Panc1 (cell line): ENCODE measurements at regions not wholly inside any gene's neighbourhood (a gene's known extent, or its start where the extent isn't known, plus 50 kb on each side); places are given as distances from the start of the nearest gene placed in this dataset.

Source experiments
- ATAC-seq: fragments of 200-7000 bp; cut with Tn5 transposase; 2 replicates; pipeline ENCODE4 v1.9.1; 2020; ENCODE audit warnings: mild to moderate bottlenecking, moderate library complexity
- BruUV-seq: library from RNA; stranded (reverse); fragments of 400-500 nt; replicated peaks from 2 replicates; lab custom pipeline; 2021; lab: Mats Ljungman, UMichigan
- CTCF ChIA-PET: fragments of 300-600 bp; sonication (Branson Sonifier 250); formaldehyde crosslinking; loops from one replicate; lab custom pipeline; 2022; ENCODE audit warnings: antibody characterized with exemption; lab: Charles Lee
- POLR2A ChIA-PET: fragments of 300-600 bp; sonication (Branson Sonifier 250); formaldehyde crosslinking; loops from one replicate; lab custom pipeline; 2022; ENCODE audit warnings: antibody characterized with exemption; lab: Charles Lee
- DNase-seq: peaks from one replicate; pipeline ENCODE4 v3.0.0-alpha.2; 2010; ENCODE audit warnings: low read depth, low spot score
- H3K27ac ChIP-seq: 2 replicates; pipeline ENCODE4 v1.5.1; 2011; ENCODE audit warnings: mild to moderate bottlenecking, low read length, inconsistent platforms
- H3K27me3 ChIP-seq: fragments of 200-500 bp; sonication (Bioruptor generic); 2 replicates; pipeline ENCODE4 v1.6.0; 2014; ENCODE audit warnings: low read length, inconsistent platforms; ENCODE audit not compliant: control insufficient read depth, insufficient read depth
- H3K36me3 ChIP-seq: fragments of 200-500 bp; sonication (Bioruptor generic); 2 replicates; pipeline ENCODE4 v1.5.1; 2014; ENCODE audit warnings: inconsistent platforms, mild to moderate bottlenecking, low read length, moderate library complexity; ENCODE audit not compliant: control insufficient read depth, insufficient read depth
- H3K4me1 ChIP-seq: 2 replicates; pipeline ENCODE4 v1.5.1; 2011; ENCODE audit warnings: inconsistent platforms, mild to moderate bottlenecking, low read length, moderate library complexity; ENCODE audit not compliant: control insufficient read depth, insufficient read depth
- H3K4me3 ChIP-seq, 2 experiments: 2 replicates each; pipeline ENCODE4 v1.5.1; 2011 to 2012; ENCODE audit warnings: low read depth in 2 of 2, low read length in 2 of 2, mild to moderate bottlenecking in 2 of 2, inconsistent platforms in 1 of 2, moderate library complexity in 1 of 2
- H3K9me3 ChIP-seq: fragments of 200-500 bp; sonication (Bioruptor generic); 2 replicates; pipeline ENCODE4 v1.5.1; 2014; ENCODE audit warnings: low read depth, mild to moderate bottlenecking, inconsistent platforms, low read length, moderate library complexity; ENCODE audit not compliant: control insufficient read depth, insufficient read depth
- POLR2AphosphoS5 ChIP-seq: IDR thresholded peaks from 2 replicates; pipeline ENCODE4 v1.6.1; 2012; ENCODE audit warnings: mild to moderate bottlenecking, low read depth, low read length, moderate library complexity
- SIN3A ChIP-seq: IDR thresholded peaks from 2 replicates; pipeline ENCODE4 v1.6.1; 2012; ENCODE audit warnings: low read depth, mild to moderate bottlenecking, low read length, moderate library complexity, borderline replicate concordance; ENCODE audit not compliant: insufficient read depth
- TCF7L2 ChIP-seq: IDR thresholded peaks from 2 replicates; pipeline ENCODE4 v1.6.1; 2011; ENCODE audit warnings: mild to moderate bottlenecking, low read depth, low read length, inconsistent platforms
- in situ Hi-C: cut with HindIII; loops from 2 replicates; pipeline ENCODE4 v1.10.0; 2016; ENCODE audit warnings: low sequenced_read_pairs, low pct_unique_long_range_greater_than_20kb
- intact Hi-C: fragments of 100-400 bp; cut with micrococcal nuclease; formaldehyde crosslinking; loops from one replicate; pipeline ENCODE4 v1.10.0; 2022; ENCODE audit not compliant: unreplicated experiment
- TF ChIP-seq, protein P1 (sequence below): fragments of 450-650 bp; IDR thresholded peaks from 2 replicates; pipeline ENCODE4 v1.5.1; 2017; ENCODE audit warnings: mild to moderate bottlenecking
- TF ChIP-seq, protein P2 (sequence below), 2 experiments: IDR thresholded peaks; 2 replicates each; pipeline ENCODE4 v1.6.1; 2011 to 2012; ENCODE audit warnings: low read depth in 2 of 2, control low read depth in 1 of 2, low read length in 1 of 2, mild to moderate bottlenecking in 1 of 2, moderate library complexity in 1 of 2; ENCODE audit not compliant: insufficient read depth in 1 of 2

DNA sequence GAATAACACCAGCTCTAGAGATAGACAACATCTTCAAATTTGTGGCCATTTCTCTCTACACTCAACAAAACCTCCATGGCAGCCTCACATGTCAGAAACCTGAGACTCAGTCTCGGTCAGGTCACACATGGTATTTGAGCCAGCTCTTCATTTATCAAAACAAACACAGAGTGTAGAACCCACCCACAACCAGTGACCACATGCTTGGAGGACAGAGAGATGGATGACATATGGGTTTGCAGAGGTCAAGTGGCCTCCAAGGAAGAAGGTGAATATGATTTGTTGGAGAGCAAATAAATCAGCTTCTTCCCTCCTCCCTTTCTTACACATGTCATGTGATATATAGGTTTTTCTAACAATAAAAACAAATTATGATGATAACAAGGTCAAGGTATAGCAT, 278.1 kb upstream of the LRTM1 start:
- POLR2A ChIA-PET = no interaction called here

DNA sequence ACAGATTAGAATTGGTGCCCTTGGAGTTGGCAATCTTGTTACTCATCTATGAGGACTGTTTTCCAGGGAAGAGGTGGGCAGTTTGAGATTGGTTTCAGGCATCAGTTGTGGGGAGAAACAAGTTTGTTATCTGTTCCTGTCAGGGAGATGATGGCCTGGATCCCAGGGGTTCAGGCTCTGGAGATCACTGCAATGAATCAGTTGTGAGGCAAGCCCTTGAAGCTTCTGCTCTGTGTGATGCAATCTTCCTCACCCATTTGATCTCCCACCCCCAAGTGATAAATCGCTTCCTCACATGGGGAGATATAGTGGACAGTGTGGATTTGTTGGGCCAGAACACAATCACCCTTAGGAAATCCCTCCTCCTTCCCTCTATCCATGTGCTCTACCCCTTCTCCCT, 276.6 kb upstream of the LRTM1 start:
- ChIA-PET POLR2A (no interaction called here), CTCF (no interaction called here)
- intact Hi-C loops = no loop called here
- DNase-seq = no peak
- no peaks in the 10 kb centered on the region for H3K9me3 ChIP-seq
- H3K4me3 ChIP-seq = no peak overlapping the region
- no peaks in the 10 kb centered on the region for H3K4me1 ChIP-seq
- no TSS peak for BruUV-seq
- no peaks in the 10 kb centered on the region for H3K36me3 ChIP-seq
- H3K27me3 ChIP-seq = no peaks in the 10 kb centered on the region
- ATAC-seq = no peak
- in situ Hi-C loops = no loop called here
- TF ChIP-seq, protein P1, sequence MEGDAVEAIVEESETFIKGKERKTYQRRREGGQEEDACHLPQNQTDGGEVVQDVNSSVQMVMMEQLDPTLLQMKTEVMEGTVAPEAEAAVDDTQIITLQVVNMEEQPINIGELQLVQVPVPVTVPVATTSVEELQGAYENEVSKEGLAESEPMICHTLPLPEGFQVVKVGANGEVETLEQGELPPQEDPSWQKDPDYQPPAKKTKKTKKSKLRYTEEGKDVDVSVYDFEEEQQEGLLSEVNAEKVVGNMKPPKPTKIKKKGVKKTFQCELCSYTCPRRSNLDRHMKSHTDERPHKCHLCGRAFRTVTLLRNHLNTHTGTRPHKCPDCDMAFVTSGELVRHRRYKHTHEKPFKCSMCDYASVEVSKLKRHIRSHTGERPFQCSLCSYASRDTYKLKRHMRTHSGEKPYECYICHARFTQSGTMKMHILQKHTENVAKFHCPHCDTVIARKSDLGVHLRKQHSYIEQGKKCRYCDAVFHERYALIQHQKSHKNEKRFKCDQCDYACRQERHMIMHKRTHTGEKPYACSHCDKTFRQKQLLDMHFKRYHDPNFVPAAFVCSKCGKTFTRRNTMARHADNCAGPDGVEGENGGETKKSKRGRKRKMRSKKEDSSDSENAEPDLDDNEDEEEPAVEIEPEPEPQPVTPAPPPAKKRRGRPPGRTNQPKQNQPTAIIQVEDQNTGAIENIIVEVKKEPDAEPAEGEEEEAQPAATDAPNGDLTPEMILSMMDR = no peak
- TF ChIP-seq TCF7L2 (no peak), SIN3A (no peak), POLR2AphosphoS5 (no peak)
- TF ChIP-seq, protein P2, sequence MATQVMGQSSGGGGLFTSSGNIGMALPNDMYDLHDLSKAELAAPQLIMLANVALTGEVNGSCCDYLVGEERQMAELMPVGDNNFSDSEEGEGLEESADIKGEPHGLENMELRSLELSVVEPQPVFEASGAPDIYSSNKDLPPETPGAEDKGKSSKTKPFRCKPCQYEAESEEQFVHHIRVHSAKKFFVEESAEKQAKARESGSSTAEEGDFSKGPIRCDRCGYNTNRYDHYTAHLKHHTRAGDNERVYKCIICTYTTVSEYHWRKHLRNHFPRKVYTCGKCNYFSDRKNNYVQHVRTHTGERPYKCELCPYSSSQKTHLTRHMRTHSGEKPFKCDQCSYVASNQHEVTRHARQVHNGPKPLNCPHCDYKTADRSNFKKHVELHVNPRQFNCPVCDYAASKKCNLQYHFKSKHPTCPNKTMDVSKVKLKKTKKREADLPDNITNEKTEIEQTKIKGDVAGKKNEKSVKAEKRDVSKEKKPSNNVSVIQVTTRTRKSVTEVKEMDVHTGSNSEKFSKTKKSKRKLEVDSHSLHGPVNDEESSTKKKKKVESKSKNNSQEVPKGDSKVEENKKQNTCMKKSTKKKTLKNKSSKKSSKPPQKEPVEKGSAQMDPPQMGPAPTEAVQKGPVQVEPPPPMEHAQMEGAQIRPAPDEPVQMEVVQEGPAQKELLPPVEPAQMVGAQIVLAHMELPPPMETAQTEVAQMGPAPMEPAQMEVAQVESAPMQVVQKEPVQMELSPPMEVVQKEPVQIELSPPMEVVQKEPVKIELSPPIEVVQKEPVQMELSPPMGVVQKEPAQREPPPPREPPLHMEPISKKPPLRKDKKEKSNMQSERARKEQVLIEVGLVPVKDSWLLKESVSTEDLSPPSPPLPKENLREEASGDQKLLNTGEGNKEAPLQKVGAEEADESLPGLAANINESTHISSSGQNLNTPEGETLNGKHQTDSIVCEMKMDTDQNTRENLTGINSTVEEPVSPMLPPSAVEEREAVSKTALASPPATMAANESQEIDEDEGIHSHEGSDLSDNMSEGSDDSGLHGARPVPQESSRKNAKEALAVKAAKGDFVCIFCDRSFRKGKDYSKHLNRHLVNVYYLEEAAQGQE (IDR thresholded peaks at IDR 0.05; ENCODE audit: insufficient read depth in 1 of 2, low read depth in 2 of 2, low read length in 1 of 2) = no peak
- H3K27ac ChIP-seq = no peak overlapping the region

More for the DNA sequence above, 278.1 kb upstream of the LRTM1 start:
- TF ChIP-seq SIN3A = no peak
- TF ChIP-seq, protein P1 = no peak
- TF ChIP-seq, protein P2 (IDR thresholded peaks at IDR 0.05; ENCODE audit: insufficient read depth in 1 of 2, low read depth in 2 of 2, low read length in 1 of 2) = no peak
- TF ChIP-seq POLR2AphosphoS5 = no peak
- TF ChIP-seq TCF7L2 = no peak
- H3K4me1 ChIP-seq = no peaks in the 10 kb centered on the region
- H3K4me3 ChIP-seq = no peak overlapping the region
- no peaks in the 10 kb centered on the region for H3K27me3 ChIP-seq
- BruUV-seq = no TSS peak
- H3K27ac ChIP-seq = no peak overlapping the region
- in situ Hi-C loops = no loop called here
- H3K9me3 ChIP-seq = no peaks in the 10 kb centered on the region
- DNase-seq = no peak
- H3K36me3 ChIP-seq = no peaks in the 10 kb centered on the region
- no peak for ATAC-seq
- CTCF ChIA-PET = no interaction called here
- intact Hi-C loops = no loop called here
